ENCODE measurements at regions not wholly inside any gene's neighbourhood (a gene's known extent, or its start where the extent isn't known, plus 50 kb on each side); places are given as distances from the start of the nearest gene placed in this dataset.

DNA sequence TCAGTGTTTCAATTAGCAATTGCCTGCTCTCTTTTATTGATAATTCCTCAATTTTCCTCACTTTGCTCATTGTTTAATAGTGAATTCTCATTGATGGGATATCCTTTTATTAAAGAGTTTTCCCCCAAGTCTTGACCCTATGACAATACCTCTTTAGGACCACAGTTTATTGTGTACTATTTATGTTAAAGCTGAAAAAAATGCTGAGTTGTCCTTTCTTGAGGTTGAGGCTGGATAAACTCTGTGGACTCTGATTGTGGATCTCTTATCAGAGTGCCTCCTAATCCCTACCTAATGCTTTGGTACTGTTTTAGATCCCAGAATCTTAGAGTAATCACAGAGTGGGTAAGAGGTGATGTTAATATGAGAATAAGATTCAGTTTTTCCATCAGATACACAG lies 416.3 kb upstream of the GBE1 start:
- TF ChIP-seq, protein P1, sequence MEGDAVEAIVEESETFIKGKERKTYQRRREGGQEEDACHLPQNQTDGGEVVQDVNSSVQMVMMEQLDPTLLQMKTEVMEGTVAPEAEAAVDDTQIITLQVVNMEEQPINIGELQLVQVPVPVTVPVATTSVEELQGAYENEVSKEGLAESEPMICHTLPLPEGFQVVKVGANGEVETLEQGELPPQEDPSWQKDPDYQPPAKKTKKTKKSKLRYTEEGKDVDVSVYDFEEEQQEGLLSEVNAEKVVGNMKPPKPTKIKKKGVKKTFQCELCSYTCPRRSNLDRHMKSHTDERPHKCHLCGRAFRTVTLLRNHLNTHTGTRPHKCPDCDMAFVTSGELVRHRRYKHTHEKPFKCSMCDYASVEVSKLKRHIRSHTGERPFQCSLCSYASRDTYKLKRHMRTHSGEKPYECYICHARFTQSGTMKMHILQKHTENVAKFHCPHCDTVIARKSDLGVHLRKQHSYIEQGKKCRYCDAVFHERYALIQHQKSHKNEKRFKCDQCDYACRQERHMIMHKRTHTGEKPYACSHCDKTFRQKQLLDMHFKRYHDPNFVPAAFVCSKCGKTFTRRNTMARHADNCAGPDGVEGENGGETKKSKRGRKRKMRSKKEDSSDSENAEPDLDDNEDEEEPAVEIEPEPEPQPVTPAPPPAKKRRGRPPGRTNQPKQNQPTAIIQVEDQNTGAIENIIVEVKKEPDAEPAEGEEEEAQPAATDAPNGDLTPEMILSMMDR (IDR thresholded peaks at IDR 0.05; ENCODE audit: insufficient read depth, low read length, poor library complexity, severe bottlenecking) = no peak
- no peak for TF ChIP-seq EZH2phosphoT487 (conservative IDR thresholded peaks at IDR 0.05; ENCODE audit: low read length)

All from SU-DHL-6 (cell line).